Left renal cortex interstitium (tissue), 4 donors: ENCODE measurements at regions not wholly inside any gene's neighbourhood (a gene's known extent, or its start where the extent isn't known, plus 50 kb on each side); places are given as distances from the start of the nearest gene placed in this dataset.

Source experiments
- DNase-seq, 4 donors: peaks; one replicate each; pipeline ENCODE4 v3.0.0-alpha.2; 2013; ENCODE audit warnings: low read depth in 4 of 4, low spot score in 2 of 4, missing footprints in 1 of 4

- DNase-seq, result no peak
Measured at GRCh38 chr3:64825404-64826120, 137.8 kb upstream of the ADAMTS9 start.

- no peak for DNase-seq
Measured at GRCh38 chr3:64824394-64824909, 136.7 kb upstream of the ADAMTS9 start.

- no peak for DNase-seq
Measured at GRCh38 chr3:64818196-64818595, 130.4 kb upstream of the ADAMTS9 start.

GRCh38 chr3:64816355-64816754 is 128.6 kb upstream of the ADAMTS9 start:
- DNase-seq, result no peak

- DNase-seq, result no peak
Measured at GRCh38 chr3:64815789-64816188, 128.0 kb upstream of the ADAMTS9 start.

- DNase-seq, result no peak
Measured at GRCh38 chr3:64815195-64815631, 127.4 kb upstream of the ADAMTS9 start.

GRCh38 chr3:64814351-64814750 is 126.6 kb upstream of the ADAMTS9 start:
- no peak for DNase-seq

- no peak for DNase-seq
Measured at GRCh38 chr3:64813326-64813725, 125.5 kb upstream of the ADAMTS9 start.

- no peak for DNase-seq
Measured at GRCh38 chr3:64809086-64809485, 121.3 kb upstream of the ADAMTS9 start.

- DNase-seq, result no peak
Measured at GRCh38 chr3:64808061-64808460, 120.3 kb upstream of the ADAMTS9 start.

GRCh38 chr3:64806668-64807605 is 119.1 kb upstream of the ADAMTS9 start:
- DNase-seq, result no peak

- DNase-seq, result no peak
Measured at GRCh38 chr3:64805978-64806377, 118.2 kb upstream of the ADAMTS9 start.

- DNase-seq, result no peak
Measured at GRCh38 chr3:64805248-64805647, 117.4 kb upstream of the ADAMTS9 start.

- no peak for DNase-seq
Measured at GRCh38 chr3:64803469-64803868, 115.7 kb upstream of the ADAMTS9 start.

- DNase-seq, result no peak
Measured at GRCh38 chr3:64802460-64802859, 114.7 kb upstream of the ADAMTS9 start.

- DNase-seq, result no peak
Measured at GRCh38 chr3:64801856-64802255, 114.1 kb upstream of the ADAMTS9 start.

GRCh38 chr3:64799606-64800005 is 111.8 kb upstream of the ADAMTS9 start:
- DNase-seq, result no peak

GRCh38 chr3:64798316-64798715 is 110.5 kb upstream of the ADAMTS9 start:
- DNase-seq, result no peak

- no peak for DNase-seq
Measured at GRCh38 chr3:64796607-64797399, 109.0 kb upstream of the ADAMTS9 start.

GRCh38 chr3:64792445-64792844 is 104.6 kb upstream of the ADAMTS9 start:
- DNase-seq, result no peak

- DNase-seq, result no peak
Measured at GRCh38 chr3:64789111-64789510, 101.3 kb upstream of the ADAMTS9 start.
